ENCODE measurements at regions not wholly inside any gene's neighbourhood (a gene's known extent, or its start where the extent isn't known, plus 50 kb on each side); places are given as distances from the start of the nearest gene placed in this dataset.

DNA sequence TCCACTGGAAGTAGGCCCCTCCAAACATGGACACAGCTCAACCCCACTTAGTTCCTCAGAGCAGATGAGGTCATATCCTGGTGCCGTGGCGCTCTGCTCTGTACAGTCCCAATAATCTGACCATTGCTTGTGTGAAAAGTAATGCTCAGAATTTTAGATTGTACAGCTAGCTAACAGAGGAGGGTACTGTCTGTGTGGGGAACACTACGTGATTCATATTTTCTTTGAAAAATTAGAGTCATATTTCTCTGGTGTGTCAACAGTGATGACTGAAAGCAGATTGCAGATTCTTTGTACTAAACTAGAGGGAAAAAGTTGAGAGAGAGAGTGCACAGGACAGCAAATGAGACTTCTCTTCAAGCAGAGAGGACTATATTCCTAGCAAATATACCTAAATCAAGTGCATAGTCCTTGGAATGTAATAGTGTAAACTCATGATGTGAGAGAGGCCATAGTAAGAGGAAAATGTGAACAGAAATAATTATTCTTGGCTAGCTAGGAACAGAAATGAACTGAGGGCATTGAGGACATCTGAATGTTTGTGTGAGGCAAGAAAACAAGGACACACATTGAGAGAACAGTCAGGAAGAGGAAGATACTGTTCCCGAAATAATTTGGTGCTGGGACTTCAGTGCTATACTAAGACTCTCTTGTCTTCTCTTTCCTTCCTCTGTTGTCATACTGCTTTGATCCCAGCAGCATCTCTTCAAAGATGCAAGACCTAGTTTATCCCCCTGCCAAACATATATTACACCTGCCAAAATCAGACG lies 157.0 kb upstream of the RND3 start:
- TF ChIP-seq ISL1 (CRISPR knock-in tag; IDR thresholded peaks at IDR 0.05) (no peak), CSDC2 (CRISPR knock-in tag; IDR thresholded peaks at IDR 0.05) (no peak), ZNF8 (CRISPR knock-in tag; IDR thresholded peaks at IDR 0.05) (no peak), ZNF70 (CRISPR knock-in tag; IDR thresholded peaks at IDR 0.05) (no peak), OSR1 (CRISPR knock-in tag; IDR thresholded peaks at IDR 0.05) (no peak), ZNF565 (CRISPR knock-in tag; conservative IDR thresholded peaks at IDR 0.05; ENCODE audit: low read depth) (no peak), RARB (CRISPR knock-in tag; IDR thresholded peaks at IDR 0.05) (no peak), ZC3H10 (CRISPR knock-in tag; IDR thresholded peaks at IDR 0.05) (no peak), ESRRG (CRISPR knock-in tag; IDR thresholded peaks at IDR 0.05) (no peak), PPARA (CRISPR knock-in tag; IDR thresholded peaks at IDR 0.05; ENCODE audit: borderline replicate concordance) (no peak), ARNTL (CRISPR knock-in tag; IDR thresholded peaks at IDR 0.05; ENCODE audit: borderline replicate concordance, low read depth) (no peak), GLIS3 (CRISPR knock-in tag; IDR thresholded peaks at IDR 0.05) (no peak), SNAI2 (CRISPR knock-in tag; IDR thresholded peaks at IDR 0.05) (no peak), BACH2 (CRISPR knock-in tag; IDR thresholded peaks at IDR 0.05; ENCODE audit: borderline replicate concordance) (no peak)
- TF ChIP-seq, protein P1, sequence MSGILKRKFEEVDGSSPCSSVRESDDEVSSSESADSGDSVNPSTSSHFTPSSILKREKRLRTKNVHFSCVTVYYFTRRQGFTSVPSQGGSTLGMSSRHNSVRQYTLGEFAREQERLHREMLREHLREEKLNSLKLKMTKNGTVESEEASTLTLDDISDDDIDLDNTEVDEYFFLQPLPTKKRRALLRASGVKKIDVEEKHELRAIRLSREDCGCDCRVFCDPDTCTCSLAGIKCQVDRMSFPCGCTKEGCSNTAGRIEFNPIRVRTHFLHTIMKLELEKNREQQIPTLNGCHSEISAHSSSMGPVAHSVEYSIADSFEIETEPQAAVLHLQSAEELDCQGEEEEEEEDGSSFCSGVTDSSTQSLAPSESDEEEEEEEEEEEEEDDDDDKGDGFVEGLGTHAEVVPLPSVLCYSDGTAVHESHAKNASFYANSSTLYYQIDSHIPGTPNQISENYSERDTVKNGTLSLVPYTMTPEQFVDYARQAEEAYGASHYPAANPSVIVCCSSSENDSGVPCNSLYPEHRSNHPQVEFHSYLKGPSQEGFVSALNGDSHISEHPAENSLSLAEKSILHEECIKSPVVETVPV (CRISPR knock-in tag; IDR thresholded peaks at IDR 0.05) = no peak
- TF ChIP-seq, protein P2, sequence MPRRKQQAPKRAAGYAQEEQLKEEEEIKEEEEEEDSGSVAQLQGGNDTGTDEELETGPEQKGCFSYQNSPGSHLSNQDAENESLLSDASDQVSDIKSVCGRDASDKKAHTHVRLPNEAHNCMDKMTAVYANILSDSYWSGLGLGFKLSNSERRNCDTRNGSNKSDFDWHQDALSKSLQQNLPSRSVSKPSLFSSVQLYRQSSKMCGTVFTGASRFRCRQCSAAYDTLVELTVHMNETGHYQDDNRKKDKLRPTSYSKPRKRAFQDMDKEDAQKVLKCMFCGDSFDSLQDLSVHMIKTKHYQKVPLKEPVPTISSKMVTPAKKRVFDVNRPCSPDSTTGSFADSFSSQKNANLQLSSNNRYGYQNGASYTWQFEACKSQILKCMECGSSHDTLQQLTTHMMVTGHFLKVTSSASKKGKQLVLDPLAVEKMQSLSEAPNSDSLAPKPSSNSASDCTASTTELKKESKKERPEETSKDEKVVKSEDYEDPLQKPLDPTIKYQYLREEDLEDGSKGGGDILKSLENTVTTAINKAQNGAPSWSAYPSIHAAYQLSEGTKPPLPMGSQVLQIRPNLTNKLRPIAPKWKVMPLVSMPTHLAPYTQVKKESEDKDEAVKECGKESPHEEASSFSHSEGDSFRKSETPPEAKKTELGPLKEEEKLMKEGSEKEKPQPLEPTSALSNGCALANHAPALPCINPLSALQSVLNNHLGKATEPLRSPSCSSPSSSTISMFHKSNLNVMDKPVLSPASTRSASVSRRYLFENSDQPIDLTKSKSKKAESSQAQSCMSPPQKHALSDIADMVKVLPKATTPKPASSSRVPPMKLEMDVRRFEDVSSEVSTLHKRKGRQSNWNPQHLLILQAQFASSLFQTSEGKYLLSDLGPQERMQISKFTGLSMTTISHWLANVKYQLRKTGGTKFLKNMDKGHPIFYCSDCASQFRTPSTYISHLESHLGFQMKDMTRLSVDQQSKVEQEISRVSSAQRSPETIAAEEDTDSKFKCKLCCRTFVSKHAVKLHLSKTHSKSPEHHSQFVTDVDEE (CRISPR knock-in tag; IDR thresholded peaks at IDR 0.05) = no peak
- TF ChIP-seq, protein P3, sequence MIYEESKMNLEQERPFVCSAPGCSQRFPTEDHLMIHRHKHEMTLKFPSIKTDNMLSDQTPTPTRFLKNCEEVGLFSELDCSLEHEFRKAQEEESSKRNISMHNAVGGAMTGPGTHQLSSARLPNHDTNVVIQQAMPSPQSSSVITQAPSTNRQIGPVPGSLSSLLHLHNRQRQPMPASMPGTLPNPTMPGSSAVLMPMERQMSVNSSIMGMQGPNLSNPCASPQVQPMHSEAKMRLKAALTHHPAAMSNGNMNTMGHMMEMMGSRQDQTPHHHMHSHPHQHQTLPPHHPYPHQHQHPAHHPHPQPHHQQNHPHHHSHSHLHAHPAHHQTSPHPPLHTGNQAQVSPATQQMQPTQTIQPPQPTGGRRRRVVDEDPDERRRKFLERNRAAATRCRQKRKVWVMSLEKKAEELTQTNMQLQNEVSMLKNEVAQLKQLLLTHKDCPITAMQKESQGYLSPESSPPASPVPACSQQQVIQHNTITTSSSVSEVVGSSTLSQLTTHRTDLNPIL (CRISPR knock-in tag; IDR thresholded peaks at IDR 0.05; ENCODE audit: low read depth) = no peak
- TF ChIP-seq, protein P4, sequence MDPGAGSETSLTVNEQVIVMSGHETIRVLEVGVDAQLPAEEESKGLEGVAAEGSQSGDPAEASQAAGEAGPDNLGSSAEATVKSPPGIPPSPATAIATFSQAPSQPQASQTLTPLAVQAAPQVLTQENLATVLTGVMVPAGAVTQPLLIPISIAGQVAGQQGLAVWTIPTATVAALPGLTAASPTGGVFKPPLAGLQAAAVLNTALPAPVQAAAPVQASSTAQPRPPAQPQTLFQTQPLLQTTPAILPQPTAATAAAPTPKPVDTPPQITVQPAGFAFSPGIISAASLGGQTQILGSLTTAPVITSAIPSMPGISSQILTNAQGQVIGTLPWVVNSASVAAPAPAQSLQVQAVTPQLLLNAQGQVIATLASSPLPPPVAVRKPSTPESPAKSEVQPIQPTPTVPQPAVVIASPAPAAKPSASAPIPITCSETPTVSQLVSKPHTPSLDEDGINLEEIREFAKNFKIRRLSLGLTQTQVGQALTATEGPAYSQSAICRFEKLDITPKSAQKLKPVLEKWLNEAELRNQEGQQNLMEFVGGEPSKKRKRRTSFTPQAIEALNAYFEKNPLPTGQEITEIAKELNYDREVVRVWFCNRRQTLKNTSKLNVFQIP (CRISPR knock-in tag; IDR thresholded peaks at IDR 0.05; ENCODE audit: borderline replicate concordance, low read depth) = no peak
- TF ChIP-seq, protein P5, sequence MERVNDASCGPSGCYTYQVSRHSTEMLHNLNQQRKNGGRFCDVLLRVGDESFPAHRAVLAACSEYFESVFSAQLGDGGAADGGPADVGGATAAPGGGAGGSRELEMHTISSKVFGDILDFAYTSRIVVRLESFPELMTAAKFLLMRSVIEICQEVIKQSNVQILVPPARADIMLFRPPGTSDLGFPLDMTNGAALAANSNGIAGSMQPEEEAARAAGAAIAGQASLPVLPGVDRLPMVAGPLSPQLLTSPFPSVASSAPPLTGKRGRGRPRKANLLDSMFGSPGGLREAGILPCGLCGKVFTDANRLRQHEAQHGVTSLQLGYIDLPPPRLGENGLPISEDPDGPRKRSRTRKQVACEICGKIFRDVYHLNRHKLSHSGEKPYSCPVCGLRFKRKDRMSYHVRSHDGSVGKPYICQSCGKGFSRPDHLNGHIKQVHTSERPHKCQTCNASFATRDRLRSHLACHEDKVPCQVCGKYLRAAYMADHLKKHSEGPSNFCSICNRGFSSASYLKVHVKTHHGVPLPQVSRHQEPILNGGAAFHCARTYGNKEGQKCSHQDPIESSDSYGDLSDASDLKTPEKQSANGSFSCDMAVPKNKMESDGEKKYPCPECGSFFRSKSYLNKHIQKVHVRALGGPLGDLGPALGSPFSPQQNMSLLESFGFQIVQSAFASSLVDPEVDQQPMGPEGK (CRISPR knock-in tag; IDR thresholded peaks at IDR 0.05; ENCODE audit: borderline replicate concordance) = no peak
- ATAC-seq = peak; percentile 97

DNA sequence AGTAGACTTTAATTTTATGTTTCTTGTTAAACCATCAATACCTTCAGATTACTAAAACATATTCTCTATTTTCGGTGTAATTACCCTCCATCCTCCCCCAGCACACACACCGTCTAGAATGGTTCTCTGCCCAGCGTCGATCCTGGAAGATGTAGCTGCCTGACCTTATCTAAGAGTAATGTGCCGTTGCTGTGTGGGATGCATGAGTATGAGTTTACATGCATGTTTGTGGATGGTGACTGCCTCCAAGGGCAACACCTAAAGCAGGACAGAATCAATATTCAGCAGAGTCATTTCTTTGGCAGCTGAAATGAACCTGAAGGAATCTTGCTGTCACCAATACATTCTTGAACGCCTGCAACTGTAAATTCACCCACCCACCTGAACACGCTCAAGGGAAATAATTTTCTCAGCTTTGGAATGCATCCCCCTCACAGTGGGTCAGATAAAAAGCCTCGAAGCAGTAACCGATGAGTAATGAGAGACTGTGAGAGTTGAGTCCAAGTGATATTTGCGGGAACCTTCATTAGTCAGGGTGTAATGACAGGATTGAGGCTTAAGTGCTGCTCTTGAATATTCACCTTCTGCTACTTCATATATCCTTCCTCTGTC lies 155.8 kb upstream of the RND3 start:
- no peak for ATAC-seq
- TF ChIP-seq ZNF565 (CRISPR knock-in tag; conservative IDR thresholded peaks at IDR 0.05; ENCODE audit: low read depth) (no peak), CSDC2 (CRISPR knock-in tag; IDR thresholded peaks at IDR 0.05) (no peak), ARNTL (CRISPR knock-in tag; IDR thresholded peaks at IDR 0.05; ENCODE audit: borderline replicate concordance, low read depth) (no peak), OSR1 (CRISPR knock-in tag; IDR thresholded peaks at IDR 0.05) (no peak), ZNF8 (CRISPR knock-in tag; IDR thresholded peaks at IDR 0.05) (no peak), TCF4 (CRISPR knock-in tag; IDR thresholded peaks at IDR 0.05; ENCODE audit: borderline replicate concordance) (no peak), ZNF70 (CRISPR knock-in tag; IDR thresholded peaks at IDR 0.05) (no peak), RARB (CRISPR knock-in tag; IDR thresholded peaks at IDR 0.05) (no peak)
- TF ChIP-seq, protein P3 (CRISPR knock-in tag; IDR thresholded peaks at IDR 0.05; ENCODE audit: low read depth) = no peak
- TF ChIP-seq, protein P5 (CRISPR knock-in tag; IDR thresholded peaks at IDR 0.05; ENCODE audit: borderline replicate concordance) = no peak
- TF ChIP-seq, protein P4 (CRISPR knock-in tag; IDR thresholded peaks at IDR 0.05; ENCODE audit: borderline replicate concordance, low read depth) = no peak
- TF ChIP-seq, protein P1 (CRISPR knock-in tag; IDR thresholded peaks at IDR 0.05) = no peak
